ENCODE measurements at regions not wholly inside any gene's neighbourhood (a gene's known extent, or its start where the extent isn't known, plus 50 kb on each side); places are given as distances from the start of the nearest gene placed in this dataset.
"Not testable (repeated sequence)": the region's sequence is repeated elsewhere in the genome, so short reads cannot be mapped to it uniquely, and the experiment has no call there.

DNA sequence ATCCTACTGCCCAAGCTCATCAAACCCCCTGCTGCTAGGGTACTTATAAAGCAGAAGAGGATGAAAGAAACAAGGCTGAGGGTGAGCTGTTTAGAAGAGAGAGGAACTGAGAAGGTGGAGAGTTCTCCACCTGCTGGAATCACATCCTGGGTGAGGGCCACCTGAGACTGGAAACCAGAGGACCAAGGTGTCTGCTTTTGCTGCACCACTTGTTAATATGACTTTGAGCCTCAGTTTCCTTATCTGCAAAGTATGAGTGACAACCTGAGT, 203.2 kb upstream of the SSTR1 start:
- no peak; the same call in 1 of the 2 replicates for ATAC-seq
- ChIA-PET CTCF (interaction anchor here (1.4 to 1.7 kb wide), 2 partner anchors 12 to 19 kb away, joined by 4 to 13 read pairs; no protein-coding TSS in a partner anchor), POLR2A (no interaction called here)
- Mint-ChIP-seq H3K27ac (no peak overlapping the region), H3K27me3 (ENCODE audit: low read depth) (peaks cover 5% of the 10 kb centered on the region), H3K36me3 (peaks cover 5% of the 10 kb centered on the region), H3K4me3 (no peak overlapping the region), H3K4me1 (peaks cover 49% of the 10 kb centered on the region), H3K9me3 (peaks cover 5% of the 10 kb centered on the region)
- TF ChIP-seq, protein P1, sequence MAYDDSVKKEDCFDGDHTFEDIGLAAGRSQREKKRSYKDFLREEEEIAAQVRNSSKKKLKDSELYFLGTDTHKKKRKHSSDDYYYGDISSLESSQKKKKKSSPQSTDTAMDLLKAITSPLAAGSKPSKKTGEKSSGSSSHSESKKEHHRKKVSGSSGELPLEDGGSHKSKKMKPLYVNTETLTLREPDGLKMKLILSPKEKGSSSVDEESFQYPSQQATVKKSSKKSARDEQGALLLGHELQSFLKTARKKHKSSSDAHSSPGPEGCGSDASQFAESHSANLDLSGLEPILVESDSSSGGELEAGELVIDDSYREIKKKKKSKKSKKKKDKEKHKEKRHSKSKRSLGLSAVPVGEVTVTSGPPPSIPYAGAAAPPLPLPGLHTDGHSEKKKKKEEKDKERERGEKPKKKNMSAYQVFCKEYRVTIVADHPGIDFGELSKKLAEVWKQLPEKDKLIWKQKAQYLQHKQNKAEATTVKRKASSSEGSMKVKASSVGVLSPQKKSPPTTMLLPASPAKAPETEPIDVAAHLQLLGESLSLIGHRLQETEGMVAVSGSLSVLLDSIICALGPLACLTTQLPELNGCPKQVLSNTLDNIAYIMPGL (CRISPR knock-in tag; IDR thresholded peaks at IDR 0.05), result no peak
- TF ChIP-seq RELA (CRISPR knock-in tag; IDR thresholded peaks at IDR 0.05; ENCODE audit: borderline replicate concordance) (no peak), ZNF232 (CRISPR knock-in tag; IDR thresholded peaks at IDR 0.05) (no peak), CREB1 (CRISPR knock-in tag; IDR thresholded peaks at IDR 0.05) (no peak), ZNF219 (CRISPR knock-in tag; IDR thresholded peaks at IDR 0.05; ENCODE audit: borderline replicate concordance) (no peak), EMX1 (CRISPR knock-in tag; IDR thresholded peaks at IDR 0.05) (no peak), ZNF396 (CRISPR knock-in tag; IDR thresholded peaks at IDR 0.05; ENCODE audit: borderline replicate concordance) (no peak), ZNF121 (CRISPR knock-in tag; IDR thresholded peaks at IDR 0.05) (no peak), FOXK1 (CRISPR knock-in tag; IDR thresholded peaks at IDR 0.05) (no peak)
- TF ChIP-seq, protein P2, sequence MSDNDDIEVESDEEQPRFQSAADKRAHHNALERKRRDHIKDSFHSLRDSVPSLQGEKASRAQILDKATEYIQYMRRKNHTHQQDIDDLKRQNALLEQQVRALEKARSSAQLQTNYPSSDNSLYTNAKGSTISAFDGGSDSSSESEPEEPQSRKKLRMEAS (CRISPR knock-in tag; IDR thresholded peaks at IDR 0.05), result no peak
- TF ChIP-seq, protein P3, sequence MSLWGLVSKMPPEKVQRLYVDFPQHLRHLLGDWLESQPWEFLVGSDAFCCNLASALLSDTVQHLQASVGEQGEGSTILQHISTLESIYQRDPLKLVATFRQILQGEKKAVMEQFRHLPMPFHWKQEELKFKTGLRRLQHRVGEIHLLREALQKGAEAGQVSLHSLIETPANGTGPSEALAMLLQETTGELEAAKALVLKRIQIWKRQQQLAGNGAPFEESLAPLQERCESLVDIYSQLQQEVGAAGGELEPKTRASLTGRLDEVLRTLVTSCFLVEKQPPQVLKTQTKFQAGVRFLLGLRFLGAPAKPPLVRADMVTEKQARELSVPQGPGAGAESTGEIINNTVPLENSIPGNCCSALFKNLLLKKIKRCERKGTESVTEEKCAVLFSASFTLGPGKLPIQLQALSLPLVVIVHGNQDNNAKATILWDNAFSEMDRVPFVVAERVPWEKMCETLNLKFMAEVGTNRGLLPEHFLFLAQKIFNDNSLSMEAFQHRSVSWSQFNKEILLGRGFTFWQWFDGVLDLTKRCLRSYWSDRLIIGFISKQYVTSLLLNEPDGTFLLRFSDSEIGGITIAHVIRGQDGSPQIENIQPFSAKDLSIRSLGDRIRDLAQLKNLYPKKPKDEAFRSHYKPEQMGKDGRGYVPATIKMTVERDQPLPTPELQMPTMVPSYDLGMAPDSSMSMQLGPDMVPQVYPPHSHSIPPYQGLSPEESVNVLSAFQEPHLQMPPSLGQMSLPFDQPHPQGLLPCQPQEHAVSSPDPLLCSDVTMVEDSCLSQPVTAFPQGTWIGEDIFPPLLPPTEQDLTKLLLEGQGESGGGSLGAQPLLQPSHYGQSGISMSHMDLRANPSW (CRISPR knock-in tag; conservative IDR thresholded peaks at IDR 0.05; ENCODE audit: low read depth), result no peak
- TF ChIP-seq, protein P4, sequence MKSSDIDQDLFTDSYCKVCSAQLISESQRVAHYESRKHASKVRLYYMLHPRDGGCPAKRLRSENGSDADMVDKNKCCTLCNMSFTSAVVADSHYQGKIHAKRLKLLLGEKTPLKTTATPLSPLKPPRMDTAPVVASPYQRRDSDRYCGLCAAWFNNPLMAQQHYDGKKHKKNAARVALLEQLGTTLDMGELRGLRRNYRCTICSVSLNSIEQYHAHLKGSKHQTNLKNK (CRISPR knock-in tag; IDR thresholded peaks at IDR 0.05), result no peak
- TF ChIP-seq, protein P5, sequence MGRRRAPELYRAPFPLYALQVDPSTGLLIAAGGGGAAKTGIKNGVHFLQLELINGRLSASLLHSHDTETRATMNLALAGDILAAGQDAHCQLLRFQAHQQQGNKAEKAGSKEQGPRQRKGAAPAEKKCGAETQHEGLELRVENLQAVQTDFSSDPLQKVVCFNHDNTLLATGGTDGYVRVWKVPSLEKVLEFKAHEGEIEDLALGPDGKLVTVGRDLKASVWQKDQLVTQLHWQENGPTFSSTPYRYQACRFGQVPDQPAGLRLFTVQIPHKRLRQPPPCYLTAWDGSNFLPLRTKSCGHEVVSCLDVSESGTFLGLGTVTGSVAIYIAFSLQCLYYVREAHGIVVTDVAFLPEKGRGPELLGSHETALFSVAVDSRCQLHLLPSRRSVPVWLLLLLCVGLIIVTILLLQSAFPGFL (CRISPR knock-in tag; IDR thresholded peaks at IDR 0.05; ENCODE audit: borderline replicate concordance), result no peak
- no peak for DNase-seq (ENCODE audit: low spot score)

DNA sequence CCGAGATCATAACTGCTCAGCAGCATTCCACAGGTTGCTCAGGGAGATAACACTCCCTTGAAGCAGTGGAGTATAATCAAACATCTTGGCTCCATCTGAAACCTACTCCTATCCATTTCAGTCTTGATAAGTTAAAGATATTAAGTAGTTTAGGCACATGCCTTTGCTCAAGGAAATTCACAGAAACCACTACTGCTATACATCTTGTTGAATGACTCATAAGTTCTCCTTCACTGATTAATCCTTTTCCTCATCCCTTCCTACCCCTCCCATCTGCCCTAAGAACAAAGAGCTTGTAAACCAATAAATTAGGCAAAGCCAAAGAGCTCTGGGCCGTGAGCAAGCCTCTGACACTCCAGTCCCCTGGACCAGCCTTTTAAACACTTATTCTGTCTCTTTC, 196.5 kb upstream of the SSTR1 start:
- POLR2A ChIA-PET; H3K27ac Mint-ChIP-seq; CTCF ChIA-PET; H3K4me1 Mint-ChIP-seq; H3K4me3 Mint-ChIP-seq; ATAC-seq; DNase-seq (ENCODE audit: low spot score): not testable (repeated sequence)
- Mint-ChIP-seq H3K36me3 (peaks cover 62% of the 10 kb centered on the region), H3K27me3 (ENCODE audit: low read depth) (peaks cover 19% of the 10 kb centered on the region), H3K9me3 (peaks cover 68% of the 10 kb centered on the region)

DNA sequence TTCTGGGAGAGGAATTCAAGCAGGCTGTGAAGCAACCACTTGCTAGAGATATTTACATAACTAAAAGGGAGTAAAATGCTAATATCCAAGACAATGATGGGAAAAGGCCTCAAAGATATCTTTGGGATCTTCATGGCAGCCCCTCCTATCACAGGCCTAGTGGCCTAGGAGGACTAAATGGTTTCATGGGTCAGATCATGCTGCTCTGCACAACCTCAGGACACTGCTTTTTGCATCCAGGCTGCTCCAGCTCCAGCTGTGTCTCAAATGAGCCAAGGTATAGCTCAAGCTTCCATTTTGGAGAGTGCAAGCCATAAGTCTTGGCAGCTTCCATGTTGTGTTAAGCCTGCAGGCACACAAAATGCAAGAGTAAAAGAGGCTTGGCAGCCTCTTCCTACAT, 195.6 kb upstream of the SSTR1 start:
- POLR2A ChIA-PET, result no interaction called here
- Mint-ChIP-seq H3K36me3 (peaks cover 68% of the 10 kb centered on the region), H3K4me1 (no peaks in the 10 kb centered on the region), H3K27ac (no peak overlapping the region), H3K9me3 (peaks cover 72% of the 10 kb centered on the region), H3K27me3 (ENCODE audit: low read depth) (peaks cover 19% of the 10 kb centered on the region), H3K4me3 (no peak overlapping the region)
- DNase-seq (ENCODE audit: low spot score), result no peak
- 0 out of 2 replicates have a peak, but pooled peaks have one; percentile 30 for TF ChIP-seq ZNF121 (CRISPR knock-in tag; IDR thresholded peaks at IDR 0.05)
- TF ChIP-seq, protein P6, sequence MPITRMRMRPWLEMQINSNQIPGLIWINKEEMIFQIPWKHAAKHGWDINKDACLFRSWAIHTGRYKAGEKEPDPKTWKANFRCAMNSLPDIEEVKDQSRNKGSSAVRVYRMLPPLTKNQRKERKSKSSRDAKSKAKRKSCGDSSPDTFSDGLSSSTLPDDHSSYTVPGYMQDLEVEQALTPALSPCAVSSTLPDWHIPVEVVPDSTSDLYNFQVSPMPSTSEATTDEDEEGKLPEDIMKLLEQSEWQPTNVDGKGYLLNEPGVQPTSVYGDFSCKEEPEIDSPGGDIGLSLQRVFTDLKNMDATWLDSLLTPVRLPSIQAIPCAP (CRISPR knock-in tag; IDR thresholded peaks at IDR 0.05), result no peak
- CTCF ChIA-PET, result no interaction called here
- no peak for ATAC-seq

Data from WTC11 (cell line).